SK-N-SH treated with all-trans-retinoic acid at 6 μM for 48 hours (cell line): ENCODE measurements at regions not wholly inside any gene's neighbourhood (a gene's known extent, or its start where the extent isn't known, plus 50 kb on each side); places are given as distances from the start of the nearest gene placed in this dataset.

Experiments
- ARNTL ChIP-seq: fragments of 450-650 bp; formaldehyde crosslinking; IDR thresholded peaks from 2 replicates; pipeline ENCODE4 v1.5.0; 2020; ENCODE audit warnings: low read depth, mild to moderate bottlenecking, moderate library complexity, borderline replicate concordance
- CSDC2 ChIP-seq: fragments of 250-450 bp; sonication (Bioruptor Pico); IDR thresholded peaks from 2 replicates; pipeline ENCODE4 v1.5.0; 2020; ENCODE audit warnings: mild to moderate bottlenecking, moderate library complexity
- ESRRG ChIP-seq: fragments of 250-450 bp; sonication (Bioruptor Pico); IDR thresholded peaks from 2 replicates; pipeline ENCODE4 v1.6.1; 2021; ENCODE audit warnings: mild to moderate bottlenecking
- GLIS3 ChIP-seq: fragments of 250-450 bp; sonication (Bioruptor Pico); IDR thresholded peaks from 2 replicates; pipeline ENCODE4 v1.5.0; 2020; ENCODE audit warnings: mild to moderate bottlenecking, moderate library complexity
- POU6F1 ChIP-seq: fragments of 250-450 bp; sonication (Bioruptor Pico); IDR thresholded peaks from 2 replicates; pipeline ENCODE4 v1.8.0; 2021; ENCODE audit warnings: low read depth, mild to moderate bottlenecking, moderate library complexity, borderline replicate concordance
- TCF4 ChIP-seq: fragments of 250-450 bp; sonication (Bioruptor Pico); IDR thresholded peaks from 2 replicates; pipeline ENCODE4 v1.8.0; 2021; ENCODE audit warnings: mild to moderate bottlenecking, moderate library complexity, borderline replicate concordance
- TSHZ2 ChIP-seq: fragments of 250-450 bp; sonication (Bioruptor Pico); IDR thresholded peaks from 2 replicates; pipeline ENCODE4 v1.5.0; 2020; ENCODE audit warnings: mild to moderate bottlenecking, moderate library complexity
- ZFP3 ChIP-seq: fragments of 250-450 bp; sonication (Bioruptor Pico); IDR thresholded peaks from 2 replicates; pipeline ENCODE4 v1.5.0; 2020; ENCODE audit warnings: mild to moderate bottlenecking, moderate library complexity
- ZFP30 ChIP-seq: fragments of 450-650 bp; formaldehyde crosslinking; IDR thresholded peaks from 2 replicates; pipeline ENCODE4 v1.5.0; 2022; ENCODE audit warnings: mild to moderate bottlenecking, moderate library complexity
- ZNF565 ChIP-seq: fragments of 450-650 bp; formaldehyde crosslinking; conservative IDR thresholded peaks from 2 replicates; pipeline ENCODE4 v1.5.0; 2020; ENCODE audit warnings: low read depth, mild to moderate bottlenecking, moderate library complexity
- ZNF8 ChIP-seq: fragments of 450-650 bp; formaldehyde crosslinking; IDR thresholded peaks from 2 replicates; pipeline ENCODE4 v1.5.0; 2020; ENCODE audit warnings: mild to moderate bottlenecking, moderate library complexity
- TF ChIP-seq, protein P1 (sequence below): fragments of 250-450 bp; sonication (Bioruptor Pico); IDR thresholded peaks from 2 replicates; pipeline ENCODE4 v1.8.0; 2020; ENCODE audit warnings: mild to moderate bottlenecking, moderate library complexity, borderline replicate concordance

DNA sequence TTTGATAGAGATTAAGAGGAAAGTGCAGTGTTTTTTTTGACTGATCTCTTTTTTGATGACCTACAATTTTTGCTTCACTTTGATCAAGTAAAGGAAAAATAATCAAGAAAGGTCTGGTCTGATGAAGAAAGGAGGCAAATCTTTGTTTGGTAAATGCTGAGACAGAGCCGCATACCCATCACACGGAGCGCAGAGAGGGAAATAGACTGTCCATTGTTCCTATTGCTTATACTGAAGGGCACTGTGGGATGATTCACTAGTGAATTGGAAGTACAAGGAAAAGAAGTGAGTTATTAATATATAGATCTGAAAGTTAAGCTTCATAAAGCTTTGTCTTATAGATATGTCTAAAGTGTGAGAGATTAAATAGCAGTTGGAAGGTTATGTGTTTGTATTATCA is 455.1 kb downstream of the PLCL1 start:
- no peak for TF ChIP-seq ESRRG (CRISPR knock-in tag)
- TF ChIP-seq TSHZ2 (CRISPR knock-in tag), result no peak
- no peak for TF ChIP-seq GLIS3
- no peak for TF ChIP-seq CSDC2 (CRISPR knock-in tag)
- no peak for TF ChIP-seq TCF4 (CRISPR knock-in tag)
- TF ChIP-seq ZNF565 (CRISPR knock-in tag), result no peak
- TF ChIP-seq ZNF8 (CRISPR knock-in tag), result no peak
- TF ChIP-seq, protein P1, sequence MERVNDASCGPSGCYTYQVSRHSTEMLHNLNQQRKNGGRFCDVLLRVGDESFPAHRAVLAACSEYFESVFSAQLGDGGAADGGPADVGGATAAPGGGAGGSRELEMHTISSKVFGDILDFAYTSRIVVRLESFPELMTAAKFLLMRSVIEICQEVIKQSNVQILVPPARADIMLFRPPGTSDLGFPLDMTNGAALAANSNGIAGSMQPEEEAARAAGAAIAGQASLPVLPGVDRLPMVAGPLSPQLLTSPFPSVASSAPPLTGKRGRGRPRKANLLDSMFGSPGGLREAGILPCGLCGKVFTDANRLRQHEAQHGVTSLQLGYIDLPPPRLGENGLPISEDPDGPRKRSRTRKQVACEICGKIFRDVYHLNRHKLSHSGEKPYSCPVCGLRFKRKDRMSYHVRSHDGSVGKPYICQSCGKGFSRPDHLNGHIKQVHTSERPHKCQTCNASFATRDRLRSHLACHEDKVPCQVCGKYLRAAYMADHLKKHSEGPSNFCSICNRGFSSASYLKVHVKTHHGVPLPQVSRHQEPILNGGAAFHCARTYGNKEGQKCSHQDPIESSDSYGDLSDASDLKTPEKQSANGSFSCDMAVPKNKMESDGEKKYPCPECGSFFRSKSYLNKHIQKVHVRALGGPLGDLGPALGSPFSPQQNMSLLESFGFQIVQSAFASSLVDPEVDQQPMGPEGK, result no peak
- TF ChIP-seq POU6F1 (CRISPR knock-in tag), result no peak
- TF ChIP-seq ZFP30, result no peak
- TF ChIP-seq ZFP3, result no peak
- TF ChIP-seq ARNTL, result no peak
